ENCODE measurements at regions not wholly inside any gene's neighbourhood (a gene's known extent, or its start where the extent isn't known, plus 50 kb on each side); places are given as distances from the start of the nearest gene placed in this dataset.

GRCh38 chr16:79375351-79375750 is 225.2 kb downstream of the MAF start:
- peaks cover 37% of the 10 kb centered on the region for H3K9me3 Mint-ChIP-seq
- no peaks in the 10 kb centered on the region for H3K4me1 Mint-ChIP-seq (ENCODE audit: low read depth)
- H3K27me3 Mint-ChIP-seq (ENCODE audit: low read depth), result peaks cover 9% of the 10 kb centered on the region
- no peak overlapping the region for H3K4me3 Mint-ChIP-seq
- H3K36me3 Mint-ChIP-seq (ENCODE audit: low read depth), result peaks cover 4% of the 10 kb centered on the region
- H3K27ac Mint-ChIP-seq, result no peak overlapping the region

GRCh38 chr16:79372503-79373184 is 227.9 kb downstream of the MAF start:
- Mint-ChIP-seq H3K27ac (no peak overlapping the region), H3K36me3 (ENCODE audit: low read depth) (peaks cover 4% of the 10 kb centered on the region), H3K4me1 (ENCODE audit: low read depth) (peaks cover 2% of the 10 kb centered on the region), H3K4me3 (no peak overlapping the region), H3K27me3 (ENCODE audit: low read depth) (peaks cover 4% of the 10 kb centered on the region), H3K9me3 (peaks cover 46% of the 10 kb centered on the region)

DNA sequence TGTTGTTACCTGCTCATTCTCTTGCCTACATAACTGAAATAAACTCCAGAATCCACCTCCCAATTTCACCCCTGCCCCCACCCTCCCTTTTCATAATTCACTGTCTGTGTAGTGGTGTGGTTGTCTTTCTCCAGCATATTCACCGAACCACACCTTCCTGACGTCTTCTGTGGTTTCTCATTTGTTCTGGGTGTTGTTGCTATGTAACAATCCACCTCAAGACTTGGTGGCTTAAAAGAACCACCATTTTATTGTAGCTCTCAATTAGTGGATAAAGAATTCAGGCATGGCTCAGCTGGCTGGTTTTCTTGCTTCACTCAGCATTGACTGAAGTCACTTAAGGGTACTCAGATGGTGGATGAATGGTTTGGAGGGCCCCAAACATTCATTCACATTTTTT is 229.8 kb downstream of the MAF start:
- no peak overlapping the region for H3K27ac Mint-ChIP-seq
- H3K9me3 Mint-ChIP-seq, result peaks cover 52% of the 10 kb centered on the region
- peaks cover 4% of the 10 kb centered on the region for H3K36me3 Mint-ChIP-seq (ENCODE audit: low read depth)
- peaks cover 2% of the 10 kb centered on the region for H3K4me1 Mint-ChIP-seq (ENCODE audit: low read depth)
- H3K4me3 Mint-ChIP-seq, result no peak overlapping the region
- peaks cover 2% of the 10 kb centered on the region for H3K27me3 Mint-ChIP-seq (ENCODE audit: low read depth)

- Mint-ChIP-seq H3K9me3 (peaks cover 52% of the 10 kb centered on the region), H3K4me3 (no peak overlapping the region)
These were observed 230.7 kb downstream of the MAF start for GRCh38 chr16:79369796-79370195.

DNA sequence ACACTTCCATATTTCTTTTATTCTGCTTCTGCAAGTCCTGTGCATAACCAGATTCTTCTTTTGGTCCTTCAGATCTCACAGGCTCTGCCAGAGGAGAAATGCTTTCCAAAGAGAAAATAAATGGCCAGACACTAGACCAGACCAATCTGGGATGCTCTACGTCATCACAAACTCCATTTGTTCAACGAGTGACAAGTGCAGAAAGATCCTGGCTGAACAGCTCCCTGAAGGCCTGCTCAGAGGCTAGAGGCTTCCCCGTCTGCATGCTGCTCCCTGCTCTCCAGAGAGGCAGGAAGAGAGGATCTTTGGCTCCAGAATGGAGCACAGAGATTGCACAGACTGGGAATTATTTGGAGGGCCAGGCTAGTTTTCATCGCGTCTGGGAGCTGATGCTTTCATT is 232.7 kb downstream of the MAF start:
- Mint-ChIP-seq H3K27me3 (ENCODE audit: low read depth) (peaks cover 9% of the 10 kb centered on the region), H3K27ac (no peak overlapping the region), H3K4me1 (ENCODE audit: low read depth) (peaks cover 3% of the 10 kb centered on the region), H3K9me3 (peaks cover 50% of the 10 kb centered on the region), H3K36me3 (ENCODE audit: low read depth) (peaks cover 4% of the 10 kb centered on the region), H3K4me3 (no peak overlapping the region)

More at GRCh38 chr16:79369796-79370195, 230.7 kb downstream of the MAF start:
- Mint-ChIP-seq H3K36me3 (ENCODE audit: low read depth) (peaks cover 4% of the 10 kb centered on the region), H3K4me1 (ENCODE audit: low read depth) (peaks cover 2% of the 10 kb centered on the region), H3K27me3 (ENCODE audit: low read depth) (no peaks in the 10 kb centered on the region), H3K27ac (no peak overlapping the region)

DNA sequence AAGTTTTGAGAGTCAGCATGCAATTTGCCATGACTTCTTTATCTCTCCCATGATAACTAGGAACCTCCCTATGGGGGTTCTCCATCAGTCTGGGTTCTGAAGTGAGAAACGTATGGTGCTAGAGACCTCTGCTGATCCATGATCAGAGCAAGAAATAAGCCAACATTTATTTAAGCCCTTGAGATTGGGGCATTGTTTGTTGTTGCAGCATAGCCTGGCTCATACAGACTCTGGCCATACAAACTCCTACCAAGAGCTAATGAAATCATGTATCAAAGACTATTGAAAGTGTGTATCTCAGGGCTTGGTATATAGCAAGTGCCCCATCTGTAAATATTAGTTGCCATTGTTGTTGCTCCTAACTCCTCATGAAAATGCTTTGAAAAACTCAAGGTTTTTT is 233.9 kb downstream of the MAF start:
- Mint-ChIP-seq H3K27me3 (ENCODE audit: low read depth) (peaks cover 11% of the 10 kb centered on the region), H3K4me1 (ENCODE audit: low read depth) (peaks cover 8% of the 10 kb centered on the region), H3K4me3 (no peak overlapping the region), H3K27ac (no peak overlapping the region), H3K36me3 (ENCODE audit: low read depth) (peaks cover 4% of the 10 kb centered on the region), H3K9me3 (peaks cover 46% of the 10 kb centered on the region)

GRCh38 chr16:79365702-79366101 is 234.8 kb downstream of the MAF start:
- no peak overlapping the region for H3K27ac Mint-ChIP-seq
- peaks cover 13% of the 10 kb centered on the region for H3K27me3 Mint-ChIP-seq (ENCODE audit: low read depth)
- H3K4me3 Mint-ChIP-seq, result no peak overlapping the region
- no peaks in the 10 kb centered on the region for H3K36me3 Mint-ChIP-seq (ENCODE audit: low read depth)
- H3K4me1 Mint-ChIP-seq (ENCODE audit: low read depth), result peaks cover 8% of the 10 kb centered on the region
- peaks cover 36% of the 10 kb centered on the region for H3K9me3 Mint-ChIP-seq

DNA sequence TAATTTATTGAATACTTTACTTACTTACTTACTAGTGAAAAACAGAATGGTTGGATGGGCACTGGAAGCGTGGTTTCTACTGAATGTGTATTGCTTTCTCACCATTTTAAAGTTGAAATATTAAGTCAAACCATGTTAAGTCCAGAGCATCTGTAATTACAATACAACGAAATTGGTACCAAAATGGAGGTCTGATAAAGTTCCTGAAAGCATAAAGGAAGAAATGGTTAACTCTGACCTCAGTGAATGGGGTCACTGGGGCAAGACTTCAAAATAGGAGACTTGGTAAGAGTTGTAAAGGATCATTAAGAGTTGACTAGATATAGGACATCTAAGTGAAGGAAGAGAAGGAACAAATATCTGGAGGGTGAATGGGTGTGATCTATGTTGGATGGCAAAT is 237.1 kb downstream of the MAF start:
- H3K9me3 Mint-ChIP-seq, result peaks cover 19% of the 10 kb centered on the region
- H3K27me3 Mint-ChIP-seq (ENCODE audit: low read depth), result peaks cover 13% of the 10 kb centered on the region

GRCh38 chr16:79363035-79363434 is 237.5 kb downstream of the MAF start:
- H3K9me3 Mint-ChIP-seq, result peaks cover 19% of the 10 kb centered on the region
- peaks cover 13% of the 10 kb centered on the region for H3K27me3 Mint-ChIP-seq (ENCODE audit: low read depth)
- H3K4me3 Mint-ChIP-seq, result no peak overlapping the region
- no peak overlapping the region for H3K27ac Mint-ChIP-seq
- H3K36me3 Mint-ChIP-seq (ENCODE audit: low read depth), result no peaks in the 10 kb centered on the region
- H3K4me1 Mint-ChIP-seq (ENCODE audit: low read depth), result peaks cover 6% of the 10 kb centered on the region

More for the DNA sequence above, 237.1 kb downstream of the MAF start:
- Mint-ChIP-seq H3K4me1 (ENCODE audit: low read depth) (peaks cover 6% of the 10 kb centered on the region), H3K36me3 (ENCODE audit: low read depth) (no peaks in the 10 kb centered on the region), H3K27ac (no peak overlapping the region), H3K4me3 (no peak overlapping the region)

- no peak overlapping the region for H3K27ac Mint-ChIP-seq
- peaks cover 6% of the 10 kb centered on the region for H3K4me1 Mint-ChIP-seq (ENCODE audit: low read depth)
These were observed 238.1 kb downstream of the MAF start for GRCh38 chr16:79362300-79362970.

GRCh38 chr16:79361132-79361751 is 239.3 kb downstream of the MAF start:
- Mint-ChIP-seq H3K4me3 (no peak overlapping the region), H3K9me3 (peaks cover 10% of the 10 kb centered on the region), H3K27ac (no peak overlapping the region), H3K27me3 (ENCODE audit: low read depth) (peaks cover 16% of the 10 kb centered on the region), H3K4me1 (ENCODE audit: low read depth) (peaks cover 6% of the 10 kb centered on the region), H3K36me3 (ENCODE audit: low read depth) (no peaks in the 10 kb centered on the region)

More at GRCh38 chr16:79362300-79362970, 238.1 kb downstream of the MAF start:
- Mint-ChIP-seq H3K36me3 (ENCODE audit: low read depth) (no peaks in the 10 kb centered on the region), H3K27me3 (ENCODE audit: low read depth) (peaks cover 13% of the 10 kb centered on the region), H3K9me3 (peaks cover 19% of the 10 kb centered on the region), H3K4me3 (no peak overlapping the region)

DNA sequence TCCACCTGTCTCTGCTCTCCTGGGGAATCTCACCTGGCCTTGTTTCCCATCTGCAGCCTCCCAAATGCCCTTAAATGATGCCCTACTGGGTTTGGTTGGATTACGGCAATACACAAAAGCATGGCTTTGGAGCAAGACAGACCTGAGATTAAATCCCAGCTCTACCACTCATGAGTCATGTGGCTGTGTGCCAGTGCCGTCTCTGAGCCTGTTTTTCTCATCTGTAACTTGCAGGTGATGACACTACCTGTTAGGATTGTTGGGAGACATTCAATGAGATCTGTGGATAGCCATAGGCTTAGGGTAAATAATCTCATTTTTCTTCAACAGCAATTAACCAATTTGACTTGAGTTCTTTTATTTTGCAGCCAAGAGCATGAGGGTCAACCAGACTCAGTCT is 240.3 kb downstream of the MAF start:
- no peaks in the 10 kb centered on the region for H3K36me3 Mint-ChIP-seq (ENCODE audit: low read depth)
- no peak overlapping the region for H3K4me3 Mint-ChIP-seq
- no peak overlapping the region for H3K27ac Mint-ChIP-seq
- peaks cover 17% of the 10 kb centered on the region for H3K27me3 Mint-ChIP-seq (ENCODE audit: low read depth)
- H3K4me1 Mint-ChIP-seq (ENCODE audit: low read depth), result peaks cover 6% of the 10 kb centered on the region
- peaks cover 5% of the 10 kb centered on the region for H3K9me3 Mint-ChIP-seq

DNA sequence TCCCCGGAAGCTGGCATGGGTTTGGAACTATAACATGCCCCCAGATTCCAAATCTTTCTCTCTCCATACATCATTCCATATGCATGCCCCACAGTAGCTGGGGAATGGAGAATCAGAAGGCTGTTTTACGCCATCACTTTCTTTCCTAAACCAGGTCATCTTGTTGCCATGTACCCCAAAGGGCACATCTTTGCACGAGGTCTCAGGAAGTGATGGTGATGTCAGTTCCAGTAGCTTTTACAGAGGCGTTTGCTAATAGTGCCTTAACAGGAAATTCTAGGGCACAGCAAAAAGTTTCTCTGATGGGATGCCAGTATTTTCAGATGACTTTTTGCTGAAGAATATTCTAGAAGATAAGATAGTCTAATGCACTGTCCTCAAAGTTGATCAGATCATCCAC is 241.5 kb downstream of the MAF start:
- Mint-ChIP-seq H3K36me3 (ENCODE audit: low read depth) (no peaks in the 10 kb centered on the region), H3K4me1 (ENCODE audit: low read depth) (peaks cover 5% of the 10 kb centered on the region), H3K27me3 (ENCODE audit: low read depth) (peaks cover 24% of the 10 kb centered on the region), H3K4me3 (no peak overlapping the region), H3K9me3 (peaks cover 5% of the 10 kb centered on the region), H3K27ac (no peak overlapping the region)

DNA sequence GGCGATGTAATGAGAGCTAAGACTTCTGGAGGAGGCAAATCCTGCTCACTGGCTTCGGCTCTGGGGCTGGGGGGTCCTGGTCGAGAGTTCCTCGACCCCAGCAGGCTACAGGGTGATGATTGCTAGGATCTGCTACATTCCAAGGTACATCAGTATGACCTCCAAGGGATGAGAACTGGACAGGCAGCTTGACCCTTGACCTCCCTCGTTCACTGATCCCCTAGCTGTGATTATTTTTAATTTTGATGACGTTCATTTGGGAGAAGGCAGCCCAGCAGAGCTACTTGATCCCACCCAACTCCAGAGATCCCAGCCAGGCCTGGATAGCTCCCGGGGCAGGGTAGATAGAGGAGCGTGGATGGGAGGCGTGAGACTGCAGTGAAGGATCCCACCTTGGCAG is 242.3 kb downstream of the MAF start:
- peaks cover 17% of the 10 kb centered on the region for H3K27me3 Mint-ChIP-seq (ENCODE audit: low read depth)
- peaks cover 5% of the 10 kb centered on the region for H3K4me1 Mint-ChIP-seq (ENCODE audit: low read depth)
- no peak overlapping the region for H3K27ac Mint-ChIP-seq
- no peaks in the 10 kb centered on the region for H3K36me3 Mint-ChIP-seq (ENCODE audit: low read depth)
- H3K4me3 Mint-ChIP-seq, result no peak overlapping the region
- H3K9me3 Mint-ChIP-seq, result no peaks in the 10 kb centered on the region

Measured in T-helper 1 cell treated with Interleukin-12 subunit alpha and Interleukin-12 subunit beta and Interleukin-4 antibody, amounts not matched to agents 30 μg/mL and 1 μg/mL, for 36 hours (primary cell).